ENCODE measurements at regions not wholly inside any gene's neighbourhood (a gene's known extent, or its start where the extent isn't known, plus 50 kb on each side); places are given as distances from the start of the nearest gene placed in this dataset.
"Not testable (repeated sequence)": the region's sequence is repeated elsewhere in the genome, so short reads cannot be mapped to it uniquely, and the experiment has no call there.

DNA sequence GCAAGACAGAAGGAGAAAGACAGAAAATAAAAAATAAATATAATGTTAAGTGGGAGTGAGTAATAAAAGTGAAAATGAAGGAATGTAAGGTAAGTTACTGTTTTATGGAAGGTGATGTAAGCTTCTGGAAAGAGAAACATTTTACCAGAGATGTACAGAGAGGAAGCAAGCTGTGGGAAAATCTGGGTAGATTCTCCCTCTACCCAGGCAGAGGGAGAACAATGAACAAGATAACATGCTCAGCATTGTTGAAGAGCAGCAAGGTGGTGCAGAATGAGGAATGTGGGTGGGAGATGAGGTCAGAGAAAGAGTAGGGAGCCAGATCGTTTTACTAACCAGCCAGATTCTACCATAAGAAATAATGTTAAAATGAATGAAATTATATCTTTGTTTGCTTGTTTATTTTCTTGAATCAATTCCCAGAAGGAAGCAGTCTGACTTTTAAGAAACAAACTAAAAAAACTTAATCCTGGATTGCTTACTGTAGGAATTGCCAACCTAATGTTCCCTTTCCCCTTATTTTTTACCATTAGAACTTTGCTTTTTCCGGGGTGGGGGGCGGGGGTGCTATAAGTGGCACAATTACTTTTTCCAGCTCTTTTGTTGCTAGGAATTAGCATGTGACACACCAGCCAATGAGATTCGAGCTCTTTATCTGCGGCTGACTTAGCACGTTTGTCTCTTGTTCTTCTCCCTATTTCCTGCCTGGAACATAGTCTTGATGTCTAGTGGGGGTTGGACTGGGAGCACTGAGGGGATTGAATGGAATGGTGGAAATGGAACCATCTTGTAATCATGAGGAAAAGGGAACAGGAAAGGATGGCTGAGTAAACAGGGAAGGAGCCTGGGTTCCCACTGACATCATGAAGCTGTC is 356.7 kb downstream of the TMEM167A start:
- no peak for TF ChIP-seq CTCF (IDR thresholded peaks at IDR 0.05; ENCODE audit: low read depth, low read length)
- H3K4me3 ChIP-seq (ENCODE audit: low read depth, low read length): no peak overlapping the region

- no peak for TF ChIP-seq CTCF (IDR thresholded peaks at IDR 0.05; ENCODE audit: low read depth, low read length)
- no peak overlapping the region for H3K4me3 ChIP-seq (ENCODE audit: low read depth, low read length)
These were observed 357.8 kb downstream of the TMEM167A start for GRCh38 chr5:82719368-82719767.

- no peak overlapping the region for H3K4me3 ChIP-seq (ENCODE audit: low read depth, low read length)
These were observed 359.5 kb downstream of the TMEM167A start for GRCh38 chr5:82717738-82718137.

DNA sequence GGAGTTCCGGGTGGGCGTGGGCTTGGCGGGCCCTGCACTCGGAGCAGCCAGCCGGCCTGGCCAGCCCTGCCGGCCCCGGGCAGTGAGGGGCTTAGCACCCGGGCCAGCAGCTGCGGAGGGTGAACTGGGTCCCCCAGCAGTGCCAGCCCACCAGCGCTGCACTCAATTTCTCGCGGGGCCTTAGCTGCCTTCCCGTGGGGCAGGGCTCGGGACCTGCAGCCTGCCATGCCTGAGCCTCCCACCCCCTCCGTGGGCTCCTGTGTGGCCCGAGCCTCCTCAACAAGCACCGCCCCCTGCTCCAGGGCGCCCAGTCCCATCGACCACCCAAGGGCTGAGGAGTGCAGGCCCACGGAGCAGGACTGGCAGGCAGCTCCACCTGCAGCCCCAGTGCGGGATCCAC is 362.5 kb downstream of the TMEM167A start:
- not testable (repeated sequence) for H3K4me3 ChIP-seq (ENCODE audit: low read depth, low read length)

More at GRCh38 chr5:82717738-82718137, 359.5 kb downstream of the TMEM167A start:
- no peak for TF ChIP-seq CTCF (IDR thresholded peaks at IDR 0.05; ENCODE audit: low read depth, low read length)

- no peak overlapping the region for H3K4me3 ChIP-seq (ENCODE audit: low read depth, low read length)
- no peak for TF ChIP-seq CTCF (IDR thresholded peaks at IDR 0.05; ENCODE audit: low read depth, low read length)
These were observed 363.4 kb downstream of the TMEM167A start for GRCh38 chr5:82713811-82714210.

- no peak for TF ChIP-seq CTCF (IDR thresholded peaks at IDR 0.05; ENCODE audit: low read depth, low read length)
- H3K4me3 ChIP-seq (ENCODE audit: low read depth, low read length): no peak overlapping the region
These were observed 369.5 kb downstream of the TMEM167A start for GRCh38 chr5:82707741-82708140.

DNA sequence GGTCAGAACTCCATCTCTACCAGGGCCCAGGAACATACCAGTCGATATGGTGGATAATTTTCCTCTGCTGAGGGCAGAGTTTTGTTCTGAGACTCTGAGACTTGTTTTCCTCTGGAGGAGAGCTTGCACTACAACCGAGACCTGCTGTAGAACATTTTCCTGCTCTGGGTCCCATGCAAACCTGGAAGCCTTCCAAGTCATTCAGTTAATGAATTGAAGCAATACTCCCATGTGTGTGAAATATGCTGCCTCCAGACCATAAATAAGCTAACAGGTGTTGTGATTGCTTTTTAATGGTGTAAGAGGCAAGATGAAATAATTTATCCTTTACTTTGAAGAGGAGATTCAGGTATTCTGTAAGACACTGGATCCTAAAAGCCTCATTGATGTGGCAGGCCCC is 372.8 kb downstream of the TMEM167A start:
- no peak for TF ChIP-seq CTCF (IDR thresholded peaks at IDR 0.05; ENCODE audit: low read depth, low read length)
- no peak overlapping the region for H3K4me3 ChIP-seq (ENCODE audit: low read depth, low read length)

DNA sequence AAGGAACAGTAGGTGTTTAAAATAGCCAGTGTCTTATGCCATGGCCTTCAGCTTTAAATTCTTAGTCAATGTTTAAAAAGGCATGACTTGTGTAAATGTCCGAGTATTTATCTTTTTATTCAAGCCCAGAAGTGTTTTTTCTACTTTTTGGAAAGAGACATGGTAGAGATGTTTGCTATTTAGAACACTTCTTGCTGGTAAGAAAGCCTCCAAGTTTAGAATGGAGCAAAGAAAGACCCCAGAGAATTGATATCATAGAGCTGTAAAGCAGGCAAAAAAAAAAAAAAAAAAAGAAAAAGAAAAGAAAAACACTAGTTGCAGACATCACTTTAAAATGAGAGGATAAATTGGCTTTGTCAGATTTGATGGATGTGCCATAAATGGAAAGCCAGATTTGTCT is 375.1 kb downstream of the TMEM167A start:
- H3K4me3 ChIP-seq (ENCODE audit: low read depth, low read length): no peak overlapping the region
- no peak for TF ChIP-seq CTCF (IDR thresholded peaks at IDR 0.05; ENCODE audit: low read depth, low read length)
